GM18951 (cell line): ENCODE measurements at regions not wholly inside any gene's neighbourhood (a gene's known extent, or its start where the extent isn't known, plus 50 kb on each side); places are given as distances from the start of the nearest gene placed in this dataset.
"Not testable (repeated sequence)": the region's sequence is repeated elsewhere in the genome, so short reads cannot be mapped to it uniquely, and the experiment has no call there.

Source experiments
- POLR2A ChIP-seq: IDR thresholded peaks from 4 replicates; pipeline ENCODE4 v1.6.1; 2011; ENCODE audit warnings: mild to moderate bottlenecking; ENCODE audit not compliant: insufficient read length, insufficient read depth; ENCODE audit errors: extremely low read depth
- in situ Hi-C: fragments of 300-500 bp; cut with MboI; formaldehyde crosslinking; loops from one replicate; pipeline ENCODE4 v1.12.0; 2022; ENCODE audit warnings: low sequenced_read_pairs, mixed read lengths, inconsistent platforms; ENCODE audit not compliant: unreplicated experiment

DNA sequence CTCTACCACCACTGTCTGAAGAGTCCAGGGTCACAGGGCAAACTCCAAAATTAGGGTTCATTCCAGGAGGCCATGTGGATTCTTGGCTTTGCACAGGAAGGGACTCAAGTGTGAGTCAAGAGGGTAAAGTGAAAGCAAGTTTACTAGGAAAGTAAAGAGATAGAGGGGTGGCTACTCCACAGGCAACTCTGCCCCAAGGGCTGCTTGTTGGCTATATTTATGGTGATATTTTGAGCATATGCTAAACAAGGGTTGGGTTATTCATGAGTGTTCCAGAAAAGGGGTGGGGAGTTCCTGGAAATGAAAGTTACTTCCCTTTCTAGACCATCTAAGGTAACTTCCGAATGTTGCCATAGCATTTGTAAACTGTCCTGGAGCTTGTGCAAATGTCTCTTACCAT is 1222.0 kb upstream of the TENM3 start:
- in situ Hi-C loops, result no loop called here
- TF ChIP-seq POLR2A, result no peak

DNA sequence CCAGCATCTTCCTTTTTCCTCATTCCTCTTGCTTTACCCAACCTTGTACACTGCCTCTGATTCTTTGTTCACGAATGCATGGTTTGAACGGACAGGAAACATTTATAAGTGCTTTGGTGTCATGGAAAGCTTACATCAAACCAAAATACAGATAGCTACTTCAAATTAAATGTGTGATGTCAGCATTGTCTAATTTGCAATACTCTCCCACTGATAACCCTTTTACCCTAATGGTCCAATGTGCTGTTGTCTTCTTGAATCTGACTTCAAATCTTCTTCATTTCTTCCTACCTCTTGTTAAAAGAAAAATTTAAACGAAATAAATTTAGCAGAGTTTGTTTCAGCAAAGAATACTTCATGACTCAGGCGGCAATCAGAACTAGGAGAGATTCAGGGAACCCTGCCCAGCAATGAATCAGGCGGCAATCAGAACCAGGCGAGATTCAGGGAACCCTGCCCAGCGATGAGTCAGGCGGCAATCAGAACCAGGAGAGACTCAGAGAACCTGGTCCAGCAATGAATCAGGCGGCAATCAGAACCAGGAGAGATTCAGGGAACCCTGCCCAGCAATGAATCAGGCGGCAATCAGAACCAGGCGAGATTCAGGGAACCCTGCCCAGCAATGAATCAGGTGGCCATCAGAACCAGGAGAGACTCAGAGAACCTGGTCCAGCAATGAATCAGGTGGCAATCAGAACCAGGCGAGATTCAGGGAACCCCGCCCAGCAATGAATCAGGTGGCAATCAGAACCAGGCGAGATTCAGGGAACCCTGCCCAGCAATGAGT is 1212.9 kb upstream of the TENM3 start:
- in situ Hi-C loops, result not testable (repeated sequence)

GRCh38 chr4:181030961-181031360 is 1212.2 kb upstream of the TENM3 start:
- no peak for TF ChIP-seq POLR2A
- in situ Hi-C loops, result no loop called here

GRCh38 chr4:181043486-181043885 is 1199.7 kb upstream of the TENM3 start:
- TF ChIP-seq POLR2A, result no peak
- in situ Hi-C loops, result no loop called here

- in situ Hi-C loops, result no loop called here
- TF ChIP-seq POLR2A, result no peak
These were observed 1196.4 kb upstream of the TENM3 start for GRCh38 chr4:181046809-181047208.

DNA sequence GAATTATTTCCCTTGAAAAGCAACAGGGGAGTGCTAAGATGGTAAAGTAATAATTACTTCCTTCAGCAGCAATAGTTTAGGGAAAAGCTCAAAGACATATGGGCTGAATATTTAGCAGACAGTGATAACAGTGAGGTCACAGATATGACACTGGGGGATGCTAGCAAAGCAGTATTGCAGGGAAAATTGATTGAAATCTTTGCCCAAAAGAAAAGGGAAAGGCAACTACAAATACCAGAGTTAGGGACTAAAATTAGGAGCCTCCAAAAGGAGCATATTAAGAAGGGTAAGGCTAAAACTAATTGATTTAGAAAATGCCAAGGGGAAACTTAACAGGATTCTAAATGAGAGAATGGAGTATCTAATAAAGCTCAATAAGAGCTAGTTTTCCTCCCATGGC is 1191.3 kb upstream of the TENM3 start:
- in situ Hi-C loops, result no loop called here
- TF ChIP-seq POLR2A, result no peak

DNA sequence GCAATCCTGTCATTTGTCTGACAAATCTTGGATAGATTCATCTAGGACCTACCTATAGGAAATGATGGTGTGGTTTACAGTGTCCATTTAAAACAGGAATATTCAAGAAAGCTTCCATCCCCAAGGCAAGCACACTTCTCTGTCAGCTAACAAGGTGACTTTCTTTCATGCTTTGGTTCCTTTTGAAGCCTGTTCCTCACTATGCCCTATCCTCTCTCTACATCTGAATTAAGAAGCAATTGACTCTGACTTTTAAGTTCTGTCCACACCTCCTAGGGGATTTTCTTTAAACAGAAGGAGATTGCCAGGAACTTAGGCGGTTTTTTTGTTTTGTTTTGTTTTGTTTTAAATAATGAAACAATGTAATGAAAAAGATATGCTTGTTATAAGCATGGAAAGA is 1181.4 kb upstream of the TENM3 start:
- no peak for TF ChIP-seq POLR2A
- in situ Hi-C loops, result no loop called here

- in situ Hi-C loops, result no loop called here
- no peak for TF ChIP-seq POLR2A
These were observed 1180.0 kb upstream of the TENM3 start for GRCh38 chr4:181063212-181063611.

- in situ Hi-C loops, result no loop called here
- no peak for TF ChIP-seq POLR2A
These were observed 1165.9 kb upstream of the TENM3 start for GRCh38 chr4:181077341-181077740.

- no peak for TF ChIP-seq POLR2A
- in situ Hi-C loops, result no loop called here
These were observed 1165.0 kb upstream of the TENM3 start for GRCh38 chr4:181078196-181078595.

- no peak for TF ChIP-seq POLR2A
- in situ Hi-C loops, result no loop called here
These were observed 1159.3 kb upstream of the TENM3 start for GRCh38 chr4:181083757-181084361.

DNA sequence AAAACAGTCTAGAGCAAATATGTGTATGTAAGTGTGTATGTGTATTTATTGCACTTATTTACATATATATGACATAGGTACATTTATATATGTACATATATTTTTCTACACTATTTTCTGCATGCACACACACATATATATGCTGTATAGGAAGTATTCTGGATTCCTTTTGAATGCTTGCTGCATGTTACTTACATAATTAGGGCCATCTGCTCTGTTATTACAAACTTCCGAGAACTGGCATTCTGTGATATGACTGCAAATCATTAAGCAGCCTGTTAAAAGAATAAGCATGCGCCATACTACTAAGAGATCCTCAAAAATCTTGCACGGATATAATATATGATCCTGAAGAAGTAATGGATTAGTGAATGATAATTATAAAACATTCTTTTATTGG is 1157.6 kb upstream of the TENM3 start:
- in situ Hi-C loops, result no loop called here

GRCh38 chr4:181105487-181105886 is 1137.7 kb upstream of the TENM3 start:
- TF ChIP-seq POLR2A, result no peak
- in situ Hi-C loops, result no loop called here

More for the DNA sequence above, 1157.6 kb upstream of the TENM3 start:
- no peak for TF ChIP-seq POLR2A

- in situ Hi-C loops, result no loop called here
- TF ChIP-seq POLR2A, result no peak
These were observed 1136.8 kb upstream of the TENM3 start for GRCh38 chr4:181106398-181106797.
